ENCODE measurements at regions not wholly inside any gene's neighbourhood (a gene's known extent, or its start where the extent isn't known, plus 50 kb on each side); places are given as distances from the start of the nearest gene placed in this dataset.

- TF ChIP-seq CTCF (IDR thresholded peaks at IDR 0.05; ENCODE audit: low read depth, low read length, missing input control) = no peak
- TF ChIP-seq REST (IDR thresholded peaks at IDR 0.05) = no peak
- no peak for TF ChIP-seq ATF3 (IDR thresholded peaks at IDR 0.05)
- no peak for TF ChIP-seq HNF4G (IDR thresholded peaks at IDR 0.05)
- no peak for TF ChIP-seq RAD21 (IDR thresholded peaks at IDR 0.05)
- TF ChIP-seq YY1 (IDR thresholded peaks at IDR 0.05) = no peak
- no peak for TF ChIP-seq FOXA1 (IDR thresholded peaks at IDR 0.05)
- TF ChIP-seq NR2F2 (IDR thresholded peaks at IDR 0.05) = no peak
Observed at GRCh38 chr11:93969925-93970922, 50.9 kb upstream of the HEPHL1 start.
